ENCODE measurements at regions not wholly inside any gene's neighbourhood (a gene's known extent, or its start where the extent isn't known, plus 50 kb on each side); places are given as distances from the start of the nearest gene placed in this dataset.

- Mint-ChIP-seq H3K9me3 (peaks cover 3% of the 10 kb centered on the region), H3K36me3 (no peaks in the 10 kb centered on the region), H3K27me3 (ENCODE audit: insufficient read depth, low read depth) (peaks cover 6% of the 10 kb centered on the region), H3K4me3 (no peak overlapping the region), H3K27ac (peak overlapping the region; percentile 84), H3K4me1 (peaks cover 58% of the 10 kb centered on the region)
- Histone ChIP-seq H4K20me1 (ENCODE audit: low read depth) (no peaks in the 10 kb centered on the region), H3K79me2 (ENCODE audit: low read depth) (no peaks in the 10 kb centered on the region), H3K27ac (no peak overlapping the region), H3K4me2 (no peak overlapping the region), H2AFZ (replicated peaks) (no peak overlapping the region), H3K36me3 (no peaks in the 10 kb centered on the region), H3K27me3 (no peaks in the 10 kb centered on the region), H3K4me1 (peaks cover 9% of the 10 kb centered on the region), H3K9me3 (ENCODE audit: low read depth) (no peaks in the 10 kb centered on the region), H3K9ac (no peak overlapping the region), H3F3A (ENCODE audit: low read depth) (no peaks in the 10 kb centered on the region), H3K4me3 (no peak overlapping the region)
- TF ChIP-seq EZH2 (IDR thresholded peaks at IDR 0.05) = no peak
- no peak for TF ChIP-seq EZH2phosphoT487 (IDR thresholded peaks at IDR 0.05)
- TF ChIP-seq CTCF (IDR thresholded peaks at IDR 0.05) = no peak
- DNase-seq (ENCODE audit: low spot score) = no peak
Measured at GRCh38 chr1:234716908-234717375, 107.0 kb upstream of the IRF2BP2 start.

- Histone ChIP-seq H4K20me1 (ENCODE audit: low read depth) (no peaks in the 10 kb centered on the region), H3K27me3 (no peaks in the 10 kb centered on the region), H3K4me1 (peaks cover 5% of the 10 kb centered on the region), H3K79me2 (ENCODE audit: low read depth) (no peaks in the 10 kb centered on the region), H3K9me3 (ENCODE audit: low read depth) (no peaks in the 10 kb centered on the region), H3F3A (ENCODE audit: low read depth) (no peaks in the 10 kb centered on the region), H3K9ac (no peak overlapping the region), H3K4me3 (no peak overlapping the region), H2AFZ (replicated peaks) (no peak overlapping the region), H3K4me2 (no peak overlapping the region), H3K36me3 (no peaks in the 10 kb centered on the region), H3K27ac (no peak overlapping the region)
- H3K27ac Mint-ChIP-seq = peak overlapping the region; percentile 10
- peaks cover 45% of the 10 kb centered on the region for H3K4me1 Mint-ChIP-seq
- no peak overlapping the region for H3K4me3 Mint-ChIP-seq
- no peaks in the 10 kb centered on the region for H3K36me3 Mint-ChIP-seq
- peaks cover 6% of the 10 kb centered on the region for H3K27me3 Mint-ChIP-seq (ENCODE audit: insufficient read depth, low read depth)
- DNase-seq (ENCODE audit: low spot score) = no peak
- no peak for TF ChIP-seq EZH2 (IDR thresholded peaks at IDR 0.05)
- no peak for TF ChIP-seq CTCF (IDR thresholded peaks at IDR 0.05)
- TF ChIP-seq EZH2phosphoT487 (IDR thresholded peaks at IDR 0.05) = no peak
- peaks cover 3% of the 10 kb centered on the region for H3K9me3 Mint-ChIP-seq
Measured at GRCh38 chr1:234715252-234716014, 105.5 kb upstream of the IRF2BP2 start.

- TF ChIP-seq EZH2phosphoT487 (IDR thresholded peaks at IDR 0.05) (no peak), CTCF (IDR thresholded peaks at IDR 0.05) (no peak), EZH2 (IDR thresholded peaks at IDR 0.05) (no peak)
- peaks cover 6% of the 10 kb centered on the region for H3K27me3 Mint-ChIP-seq (ENCODE audit: insufficient read depth, low read depth)
- no peak overlapping the region for H3K4me3 Mint-ChIP-seq
- H3K4me1 ChIP-seq = peaks cover 5% of the 10 kb centered on the region
- H3K9me3 ChIP-seq (ENCODE audit: low read depth) = no peaks in the 10 kb centered on the region
- DNase-seq (ENCODE audit: low spot score) = no peak
- H3K9ac ChIP-seq = no peak overlapping the region
- peaks cover 34% of the 10 kb centered on the region for H3K4me1 Mint-ChIP-seq
- H4K20me1 ChIP-seq (ENCODE audit: low read depth) = no peaks in the 10 kb centered on the region
- H3K9me3 Mint-ChIP-seq = peaks cover 2% of the 10 kb centered on the region
- H3K36me3 Mint-ChIP-seq = no peaks in the 10 kb centered on the region
- no peak overlapping the region for H3K4me3 ChIP-seq
- H3K36me3 ChIP-seq = no peaks in the 10 kb centered on the region
- H3K27ac Mint-ChIP-seq = no peak overlapping the region
- no peaks in the 10 kb centered on the region for H3K27me3 ChIP-seq
- no peak overlapping the region for H3K4me2 ChIP-seq
- no peak overlapping the region for H2AFZ ChIP-seq (replicated peaks)
- H3K27ac ChIP-seq = no peak overlapping the region
- no peaks in the 10 kb centered on the region for H3K79me2 ChIP-seq (ENCODE audit: low read depth)
- no peaks in the 10 kb centered on the region for H3F3A ChIP-seq (ENCODE audit: low read depth)
Measured at GRCh38 chr1:234713859-234714258, 103.9 kb upstream of the IRF2BP2 start.

Measured in neural progenitor cell (in vitro differentiated cells).